Stimulated activated CD4-positive, alpha-beta T cell treated with anti-CD3 and anti-CD28 coated beads, Interleukin-4, amount 100 ng/mL, for 24 hours (primary cell): ENCODE measurements at regions not wholly inside any gene's neighbourhood (a gene's known extent, or its start where the extent isn't known, plus 50 kb on each side); places are given as distances from the start of the nearest gene placed in this dataset.

Source experiments
- DNase-seq: peaks from one replicate; pipeline ENCODE4 v3.0.0-alpha.2; 2020

- no peak for DNase-seq
Measured at GRCh38 chr5:107293541-107294210, 377.1 kb downstream of the EFNA5 start.

DNA sequence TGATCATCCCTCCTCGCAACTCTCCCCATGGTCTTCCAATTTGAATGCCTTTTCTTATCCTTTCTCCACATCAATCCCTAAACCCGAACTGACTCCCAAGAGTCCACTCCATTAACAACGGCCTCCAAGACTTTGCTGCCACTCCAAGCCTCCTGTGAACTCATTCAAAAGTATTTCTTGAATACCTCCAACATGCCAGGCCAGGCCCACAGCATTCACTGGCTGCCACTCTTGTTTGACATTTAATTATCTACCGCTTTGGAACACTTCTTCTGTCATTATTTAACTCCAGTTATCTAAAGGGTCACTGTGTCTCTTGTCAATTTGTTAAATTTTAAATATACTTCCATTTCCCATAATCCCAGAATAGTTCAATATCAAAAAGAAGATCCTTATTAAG lies 378.9 kb downstream of the EFNA5 start:
- DNase-seq, result no peak

- DNase-seq, result no peak
Measured at GRCh38 chr5:107290780-107291398, 379.8 kb downstream of the EFNA5 start.

GRCh38 chr5:107289030-107289714 lies 381.6 kb downstream of the EFNA5 start:
- peak; percentile 4 for DNase-seq

DNA sequence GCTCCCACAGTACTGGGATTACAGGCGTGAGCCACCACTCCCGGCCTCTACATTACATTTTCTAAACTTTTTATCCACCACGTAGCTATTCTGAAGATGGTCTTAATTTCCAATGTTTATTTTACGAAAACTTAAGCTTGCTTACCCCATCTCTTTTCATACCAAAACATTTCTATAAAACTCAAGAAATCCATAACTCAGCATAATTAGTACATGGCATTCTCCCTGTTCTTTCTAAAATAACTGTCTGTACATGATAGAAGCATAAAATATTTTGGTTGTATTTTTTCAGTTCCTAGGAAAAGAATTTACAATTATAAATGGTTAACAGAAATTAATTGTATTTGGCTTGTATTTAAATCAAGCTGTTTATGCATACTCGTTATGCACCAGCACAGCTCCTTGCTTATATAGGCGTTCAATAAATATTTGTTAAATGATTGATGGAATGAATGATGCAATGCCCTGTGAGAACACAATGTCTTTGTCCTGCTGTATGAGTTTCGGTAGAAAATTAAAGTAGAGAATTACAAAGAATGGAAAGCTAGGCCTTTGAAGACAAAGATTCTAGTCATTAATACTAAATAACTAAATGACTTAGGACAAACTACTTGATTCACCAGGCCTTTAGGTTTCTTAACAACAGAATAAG lies 384.2 kb downstream of the EFNA5 start:
- DNase-seq, result no peak

GRCh38 chr5:107285772-107286171 lies 385.0 kb downstream of the EFNA5 start:
- peak; percentile 11 for DNase-seq

DNA sequence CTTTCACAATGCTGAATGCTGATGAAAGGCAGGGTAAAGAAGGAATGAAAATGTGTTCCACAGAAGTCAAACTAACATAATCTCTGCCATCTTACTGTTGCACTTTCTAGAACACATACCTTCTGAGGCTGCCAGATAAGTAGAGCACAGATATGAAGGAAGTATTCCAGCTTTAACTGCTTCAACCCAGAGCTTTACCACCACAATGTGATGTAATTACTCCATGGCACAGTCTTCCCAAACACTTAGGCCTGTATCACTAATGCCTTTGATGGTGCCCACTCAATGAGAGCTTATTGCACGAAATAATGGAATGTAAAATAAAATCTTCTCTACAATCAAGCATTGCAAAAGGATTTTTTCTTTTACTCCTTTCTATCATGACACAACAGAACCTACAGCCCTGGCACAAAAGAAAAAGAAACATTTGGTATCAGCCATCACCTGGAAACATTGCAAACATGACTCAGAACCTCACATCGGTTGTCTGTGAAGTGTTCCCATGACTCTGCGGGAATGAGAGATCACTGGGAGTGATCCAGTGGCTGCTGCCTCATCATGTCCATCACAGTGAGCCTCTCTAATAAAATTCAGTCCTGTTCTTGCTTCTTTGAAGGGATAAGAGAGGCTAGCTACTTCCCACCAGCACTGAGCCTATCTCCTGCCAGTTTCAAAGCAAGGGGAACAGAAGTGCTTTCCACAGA lies 385.8 kb downstream of the EFNA5 start:
- DNase-seq, result no peak

DNA sequence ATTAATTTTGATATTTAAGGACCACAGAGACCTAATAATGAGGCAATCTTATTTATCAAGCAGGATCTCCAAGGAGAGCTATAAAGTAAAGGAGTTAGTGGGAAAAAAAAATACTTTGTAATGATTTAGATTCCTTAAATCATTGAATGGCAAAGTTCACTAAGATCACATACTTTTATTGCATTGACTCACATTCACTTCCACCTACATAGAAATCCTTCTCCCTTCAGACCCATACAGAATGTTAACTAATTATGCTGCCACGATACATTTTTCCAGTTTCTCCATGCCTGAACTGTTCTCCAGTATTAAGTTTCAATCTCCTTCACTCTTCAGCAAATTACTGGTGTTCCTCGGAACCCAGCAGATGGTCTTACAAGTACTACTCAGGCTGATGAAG lies 388.7 kb downstream of the EFNA5 start:
- DNase-seq, result no peak

DNA sequence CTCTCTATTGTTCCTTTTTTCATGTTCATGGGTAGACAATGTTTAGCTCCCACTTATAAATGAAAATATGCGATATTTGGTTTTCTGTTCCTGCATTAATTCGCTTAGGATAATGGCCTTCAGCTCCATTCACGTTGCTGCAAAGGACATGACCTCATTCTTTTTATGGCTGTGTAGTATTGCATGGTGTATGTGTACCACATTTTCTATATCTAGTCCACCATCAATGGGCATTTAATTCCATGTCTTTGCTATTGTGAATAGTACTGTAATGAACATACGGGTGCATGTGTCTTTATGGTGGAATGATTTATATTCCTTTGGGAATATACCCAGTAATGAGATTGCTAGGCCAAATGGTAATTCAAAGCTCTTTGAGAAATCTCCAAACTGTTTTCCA lies 392.0 kb downstream of the EFNA5 start:
- no peak for DNase-seq

- DNase-seq, result no peak
Measured at GRCh38 chr5:107277485-107278125, 393.1 kb downstream of the EFNA5 start.

DNA sequence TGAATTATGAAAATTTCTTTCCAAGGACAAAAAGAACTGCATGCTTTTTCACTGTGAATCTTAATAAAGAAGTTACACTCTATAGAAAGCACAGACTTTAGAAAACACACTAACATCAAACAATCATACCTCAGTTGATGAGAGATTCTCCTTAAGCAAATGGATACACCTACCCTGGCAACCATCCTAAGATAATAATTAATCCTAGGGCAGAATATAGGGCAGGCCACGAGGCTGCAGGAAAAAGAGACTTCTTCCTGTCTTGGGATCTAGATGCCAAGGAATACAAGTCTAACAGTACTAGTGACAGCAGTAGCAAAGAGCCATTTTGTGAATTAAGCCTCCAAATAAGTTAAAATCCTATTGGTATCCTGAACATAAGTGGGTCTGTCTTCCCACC lies 395.4 kb downstream of the EFNA5 start:
- no peak for DNase-seq

DNA sequence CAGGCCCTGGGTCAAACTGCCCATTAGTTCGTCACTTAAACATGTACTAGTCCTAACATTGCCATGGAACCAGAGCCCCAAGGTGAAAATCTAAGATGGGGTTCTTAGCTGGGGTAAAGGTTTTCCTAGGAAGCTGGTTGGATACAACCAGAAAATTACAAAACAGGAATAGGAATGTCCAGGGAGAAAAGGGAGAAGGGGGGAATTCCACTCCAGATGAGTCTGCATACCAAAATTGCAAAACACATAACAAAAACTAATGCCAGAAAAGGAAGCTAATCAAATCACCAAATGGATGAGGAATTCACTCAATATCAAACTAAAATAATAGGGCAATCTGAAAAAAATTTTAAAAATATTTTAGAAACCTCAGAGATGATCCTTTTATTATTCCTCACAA lies 396.2 kb downstream of the EFNA5 start:
- DNase-seq, result no peak

DNA sequence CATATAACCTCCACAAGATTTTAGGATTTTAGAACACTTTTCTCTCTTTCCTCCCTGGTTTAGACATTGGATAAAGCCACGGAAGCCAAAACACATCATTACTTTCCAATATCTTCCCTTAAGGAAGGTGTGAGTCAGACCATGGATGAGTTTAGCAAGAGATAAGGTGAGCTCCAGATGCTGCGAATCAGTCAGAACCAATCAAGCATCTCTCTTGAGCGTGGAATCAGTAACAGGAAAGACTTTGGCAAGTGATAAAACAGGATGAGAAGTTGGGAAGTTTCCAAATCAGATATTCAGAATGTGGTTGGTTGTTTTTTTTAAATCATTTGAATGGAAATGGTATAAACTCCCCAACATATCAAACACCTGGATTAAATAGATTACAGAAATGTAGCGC lies 397.8 kb downstream of the EFNA5 start:
- no peak for DNase-seq

DNA sequence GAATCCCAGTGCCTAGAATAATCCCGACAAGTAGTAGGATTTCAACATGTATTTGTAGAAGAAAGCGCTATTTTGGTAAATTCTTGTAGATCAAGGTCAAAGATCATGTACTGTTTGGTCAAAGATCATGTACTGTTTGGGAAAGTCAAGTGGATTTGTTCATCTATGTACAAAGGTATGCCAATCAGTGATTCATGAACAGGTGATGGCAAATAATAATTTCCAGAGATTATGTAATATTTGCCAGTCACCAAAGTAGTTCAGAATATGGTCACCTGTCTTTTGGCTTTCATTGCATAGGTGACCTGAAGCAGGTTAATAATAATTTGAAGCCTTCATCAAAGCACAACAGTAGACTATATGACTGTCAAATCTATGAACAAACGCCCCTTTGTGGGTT lies 398.2 kb downstream of the EFNA5 start:
- no peak for DNase-seq

GRCh38 chr5:107271682-107272350 lies 398.9 kb downstream of the EFNA5 start:
- DNase-seq, result no peak

DNA sequence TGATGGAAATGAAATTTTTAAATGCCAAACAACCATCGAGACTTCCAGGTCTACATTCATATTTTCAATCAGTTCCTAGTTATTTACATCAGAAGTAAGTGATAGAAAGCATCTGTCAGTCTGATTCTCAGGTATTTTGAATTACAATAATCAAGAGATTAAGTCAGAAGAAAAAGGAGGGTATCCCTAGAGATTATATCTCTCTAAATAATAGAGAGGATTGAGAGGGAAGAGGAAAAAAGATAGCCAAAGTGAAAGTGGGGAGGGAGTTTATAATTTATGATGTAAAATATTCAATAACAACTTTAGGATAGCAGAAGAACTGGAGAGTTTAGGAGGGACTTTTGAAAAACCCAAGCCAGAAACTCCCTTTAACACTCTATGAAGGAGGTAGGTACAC lies 400.2 kb downstream of the EFNA5 start:
- no peak for DNase-seq

GRCh38 chr5:107269678-107270077 lies 401.1 kb downstream of the EFNA5 start:
- DNase-seq, result no peak

DNA sequence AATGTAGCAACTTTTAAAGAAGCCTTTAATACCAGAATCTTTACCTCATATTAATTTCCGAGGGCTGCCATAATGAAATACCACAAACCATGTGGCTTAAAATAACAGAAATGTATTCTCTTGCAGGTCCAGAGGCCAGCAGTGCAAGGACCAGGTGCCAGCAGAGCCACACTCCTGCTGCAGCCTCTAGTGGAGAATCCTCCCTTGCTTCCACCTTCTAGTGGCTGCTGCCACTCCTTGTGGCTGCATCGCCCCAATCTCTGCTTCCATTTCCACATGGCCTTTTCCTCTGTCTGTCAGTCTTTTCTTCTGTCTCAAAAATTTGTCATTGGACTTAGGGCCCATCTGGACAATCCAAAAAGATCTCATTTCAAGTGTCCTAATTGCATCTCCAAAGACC lies 401.5 kb downstream of the EFNA5 start:
- DNase-seq, result no peak

GRCh38 chr5:107268241-107268640 lies 402.5 kb downstream of the EFNA5 start:
- no peak for DNase-seq

- DNase-seq, result no peak
Measured at GRCh38 chr5:107266100-107266499, 404.6 kb downstream of the EFNA5 start.

DNA sequence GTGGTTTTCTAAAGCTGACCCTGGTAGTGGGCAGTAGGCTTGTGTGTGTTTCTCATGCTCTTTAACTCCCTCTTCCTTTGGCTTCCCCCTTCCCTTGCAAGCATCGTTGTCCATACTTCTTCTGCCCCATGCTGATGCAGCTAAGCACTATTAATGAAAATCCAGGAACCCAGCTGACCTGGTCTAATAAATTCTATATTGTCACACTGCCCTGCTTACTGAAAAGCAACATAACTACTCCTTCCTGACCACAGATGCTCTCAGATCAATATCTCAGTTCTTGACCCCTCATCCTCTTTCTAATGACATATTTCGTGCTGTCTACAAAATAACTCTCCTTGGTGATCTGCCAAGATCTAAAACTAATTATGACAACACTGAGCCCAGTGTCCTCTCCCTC lies 405.5 kb downstream of the EFNA5 start:
- no peak for DNase-seq

DNA sequence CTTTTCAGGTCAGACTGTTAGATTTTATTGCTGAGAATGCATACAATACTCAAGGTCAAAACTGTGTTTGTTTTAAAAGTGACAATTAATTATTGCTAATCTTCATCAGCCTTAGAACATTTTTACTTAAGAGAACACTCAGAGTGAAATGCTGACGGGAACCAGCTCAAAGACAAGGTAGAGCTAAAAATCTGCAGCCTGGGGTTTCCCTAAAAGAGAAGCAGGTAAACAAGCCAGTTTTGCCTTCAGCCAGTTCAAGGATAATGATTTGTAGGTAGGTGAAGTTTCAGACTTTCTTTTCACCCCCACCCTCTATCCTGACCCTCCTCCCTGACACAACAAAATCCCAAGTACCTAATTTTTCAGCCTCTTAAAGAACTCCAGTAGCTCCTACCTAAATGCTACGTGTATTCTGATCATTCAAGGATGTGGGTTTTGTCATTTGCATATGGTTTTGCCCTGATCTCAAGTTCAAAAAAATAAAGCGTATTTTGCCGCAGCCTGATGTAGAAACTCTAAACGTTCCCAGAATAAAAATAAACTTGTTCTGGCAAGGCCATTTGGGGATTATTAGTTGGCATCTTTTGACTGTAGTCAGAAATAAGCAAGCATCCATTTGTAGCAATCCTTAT lies 407.2 kb downstream of the EFNA5 start:
- DNase-seq, result no peak
